ENCODE measurements at regions not wholly inside any gene's neighbourhood (a gene's known extent, or its start where the extent isn't known, plus 50 kb on each side); places are given as distances from the start of the nearest gene placed in this dataset.

DNA sequence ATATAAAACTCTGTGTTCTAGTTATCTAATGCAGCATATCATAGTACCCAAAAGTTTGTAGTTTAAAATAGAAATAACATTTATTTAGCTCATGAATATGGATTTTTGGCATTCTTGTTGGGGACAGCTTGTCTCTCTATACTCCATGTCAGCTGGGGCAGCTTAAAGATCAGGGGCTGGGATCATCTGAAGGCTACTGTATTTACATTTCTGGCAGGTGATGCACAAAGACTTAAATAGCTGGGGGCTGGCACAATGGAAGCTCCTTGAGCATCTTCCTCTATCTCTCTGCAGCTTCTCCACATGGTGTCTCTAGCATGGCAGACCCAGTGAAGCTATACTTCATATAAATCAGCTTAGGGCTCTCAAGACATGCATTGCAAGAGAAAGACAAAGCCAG, 55.6 kb upstream of the DAB1 start:
- ChIA-PET POLR2A (no interaction called here), CTCF (interaction anchor here (0.9 kb wide), 1 partner anchor 48 kb away, joined by 3 read pairs; no protein-coding TSS in a partner anchor)
- Histone ChIP-seq H3K4me1 (ENCODE audit: control insufficient read depth in 1 of 2, insufficient read depth in 2 of 2, low read depth in 1 of 2, low read length in 1 of 2) (peaks cover 0 to 6% of the 10 kb centered on the region in 2 experiments; a peak in 1 of 4 replicates), H3K27me3 (ENCODE audit: insufficient read depth) (no peaks in the 10 kb centered on the region), H3K4me3 (ENCODE audit: low read depth in 2 of 2, low read length in 1 of 2) (no peak overlapping the region), H2AFZ (ENCODE audit: low read depth) (no peak overlapping the region), H3K27ac (ENCODE audit: low read depth in 2 of 2, low read length in 1 of 2) (no peak overlapping the region), H3K9me3 (no peaks in the 10 kb centered on the region), H4K20me1 (ENCODE audit: insufficient read depth) (no peaks in the 10 kb centered on the region), H3K4me2 (no peak overlapping the region), H3K79me2 (ENCODE audit: insufficient read depth) (no peaks in the 10 kb centered on the region), H3F3A (replicated peaks; ENCODE audit: insufficient read depth) (peaks cover 5% of the 10 kb centered on the region), H3K9ac (no peak overlapping the region), H3K9me2 (no peaks in the 10 kb centered on the region), H3K36me3 (replicated peaks in 1 of 2; ENCODE audit: control insufficient read depth in 1 of 2, insufficient read depth in 2 of 2, low read length in 1 of 2) (no peaks in the 10 kb centered on the region)
- DNase-seq, result no peak
- no peak for TF ChIP-seq MXI1 (IDR thresholded peaks at IDR 0.05; ENCODE audit: low read depth, low read length)
- no peak for TF ChIP-seq TCF12 (IDR thresholded peaks at IDR 0.05)
- TF ChIP-seq EP300 (IDR thresholded peaks at IDR 0.05; ENCODE audit: borderline replicate concordance in 1 of 2, low read depth in 1 of 2, low read length in 1 of 2), result no peak
- TF ChIP-seq, protein P1, sequence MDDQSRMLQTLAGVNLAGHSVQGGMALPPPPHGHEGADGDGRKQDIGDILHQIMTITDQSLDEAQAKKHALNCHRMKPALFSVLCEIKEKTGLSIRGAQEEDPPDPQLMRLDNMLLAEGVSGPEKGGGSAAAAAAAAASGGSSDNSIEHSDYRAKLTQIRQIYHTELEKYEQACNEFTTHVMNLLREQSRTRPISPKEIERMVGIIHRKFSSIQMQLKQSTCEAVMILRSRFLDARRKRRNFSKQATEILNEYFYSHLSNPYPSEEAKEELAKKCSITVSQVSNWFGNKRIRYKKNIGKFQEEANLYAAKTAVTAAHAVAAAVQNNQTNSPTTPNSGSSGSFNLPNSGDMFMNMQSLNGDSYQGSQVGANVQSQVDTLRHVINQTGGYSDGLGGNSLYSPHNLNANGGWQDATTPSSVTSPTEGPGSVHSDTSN (IDR thresholded peaks at IDR 0.05), result no peak
- TF ChIP-seq GABPA (IDR thresholded peaks at IDR 0.05; ENCODE audit: low read depth), result no peak

- H4K20me1 ChIP-seq (ENCODE audit: insufficient read depth), result no peaks in the 10 kb centered on the region
- no peaks in the 10 kb centered on the region for H3K79me2 ChIP-seq (ENCODE audit: insufficient read depth)
- ChIA-PET CTCF (no interaction called here), POLR2A (no interaction called here)
- no peaks in the 10 kb centered on the region for H3K27me3 ChIP-seq (ENCODE audit: insufficient read depth)
- H3K27ac ChIP-seq (ENCODE audit: low read depth in 2 of 2, low read length in 1 of 2), result peak overlapping the region in 1 of 2 experiments; percentile 82; a peak in 1 of 4 replicates
- no peak overlapping the region for H3K9ac ChIP-seq
- no peak overlapping the region for H2AFZ ChIP-seq (ENCODE audit: low read depth)
- no peak for DNase-seq
- H3F3A ChIP-seq (replicated peaks; ENCODE audit: insufficient read depth), result peaks cover 16% of the 10 kb centered on the region
- H3K9me3 ChIP-seq, result no peaks in the 10 kb centered on the region
- 88% methylated on average over 4 of the region's 5 CpGs for WGBS (ENCODE audit: low lambda C conversion rate)
- no peak for TF ChIP-seq TEAD4 (IDR thresholded peaks at IDR 0.05; ENCODE audit: borderline replicate concordance, insufficient read depth)
- TF ChIP-seq EP300 (IDR thresholded peaks at IDR 0.05; ENCODE audit: borderline replicate concordance in 1 of 2, low read depth in 1 of 2, low read length in 1 of 2), result no peak
- TF ChIP-seq SMC3 (IDR thresholded peaks at IDR 0.05; ENCODE audit: low read depth, low read length), result no peak
- no peak for TF ChIP-seq SIN3A (IDR thresholded peaks at IDR 0.05; ENCODE audit: borderline replicate concordance, low read depth, low read length)
- no peak for TF ChIP-seq YY1 (IDR thresholded peaks at IDR 0.05; ENCODE audit: low read depth)
- TF ChIP-seq JUND (IDR thresholded peaks at IDR 0.05), result no peak
- no peak for TF ChIP-seq FOXJ3 (CRISPR knock-in tag; IDR thresholded peaks at IDR 0.05)
- peaks cover 3 to 28% of the 10 kb centered on the region in 2 experiments for H3K4me1 ChIP-seq (ENCODE audit: control insufficient read depth in 1 of 2, insufficient read depth in 2 of 2, low read depth in 1 of 2, low read length in 1 of 2)
- H3K4me2 ChIP-seq, result no peak overlapping the region
- no peaks in the 10 kb centered on the region for H3K36me3 ChIP-seq (replicated peaks in 1 of 2; ENCODE audit: control insufficient read depth in 1 of 2, insufficient read depth in 2 of 2, low read length in 1 of 2)
- no peaks in the 10 kb centered on the region for H3K9me2 ChIP-seq
- H3K4me3 ChIP-seq (ENCODE audit: low read depth in 2 of 2, low read length in 1 of 2), result no peak overlapping the region
Measured at GRCh38 chr1:57475366-57475765, 51.5 kb upstream of the DAB1 start.

DNA sequence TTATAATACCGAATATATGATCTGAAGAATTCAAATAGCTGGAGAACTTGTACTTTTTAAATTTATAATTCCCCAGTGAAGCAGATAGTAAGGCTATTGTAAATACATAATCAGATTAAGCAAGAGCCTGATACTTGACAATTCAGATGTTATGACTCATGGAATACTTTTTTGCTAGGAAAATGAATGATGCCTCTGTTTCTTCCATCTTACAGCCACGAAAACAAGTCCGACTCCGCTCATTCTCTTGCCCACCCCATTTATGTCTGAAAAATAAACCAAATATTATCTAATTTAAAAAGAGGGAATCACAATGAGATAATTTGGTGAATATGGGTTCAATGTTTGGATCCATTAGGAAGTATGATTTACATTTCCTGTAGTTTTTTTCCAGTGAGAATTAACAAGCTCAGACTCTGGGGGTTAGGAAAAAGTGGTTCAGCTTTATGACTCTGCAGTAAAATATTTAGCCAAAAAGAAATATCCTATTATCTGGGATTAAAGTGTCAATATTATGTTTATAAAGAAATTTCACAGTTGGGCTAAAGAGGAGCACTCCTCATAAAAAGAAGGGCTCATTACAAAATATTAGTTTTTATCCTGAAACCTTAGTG, 50.4 kb upstream of the DAB1 start:
- Histone ChIP-seq H3K79me2 (ENCODE audit: insufficient read depth) (no peaks in the 10 kb centered on the region), H4K20me1 (ENCODE audit: insufficient read depth) (no peaks in the 10 kb centered on the region), H3K9me3 (no peaks in the 10 kb centered on the region), H3K4me2 (peak overlapping the region; percentile 63), H3K36me3 (replicated peaks in 1 of 2; ENCODE audit: control insufficient read depth in 1 of 2, insufficient read depth in 2 of 2, low read length in 1 of 2) (no peaks in the 10 kb centered on the region), H3K27me3 (ENCODE audit: insufficient read depth) (no peaks in the 10 kb centered on the region), H3K27ac (ENCODE audit: low read depth in 2 of 2, low read length in 1 of 2) (peak overlapping the region; percentile 71 to 82; a peak in 3 of 4 replicates), H3F3A (replicated peaks; ENCODE audit: insufficient read depth) (peaks cover 23% of the 10 kb centered on the region), H3K4me3 (ENCODE audit: low read depth in 2 of 2, low read length in 1 of 2) (peak overlapping the region in 1 of 2 experiments; percentile 27; a peak in 1 of 4 replicates), H3K9ac (peak overlapping the region; percentile 45; the same call in 1 of the 2 replicates), H3K4me1 (ENCODE audit: control insufficient read depth in 1 of 2, insufficient read depth in 2 of 2, low read depth in 1 of 2, low read length in 1 of 2) (peaks cover 5 to 39% of the 10 kb centered on the region in 2 experiments), H3K9me2 (no peaks in the 10 kb centered on the region), H2AFZ (ENCODE audit: low read depth) (peak overlapping the region; percentile 83; the same call in 1 of the 2 replicates)
- ChIA-PET CTCF (no interaction called here), POLR2A (no interaction called here)
- DNase-seq, result no peak
- 5% methylated on average over 4 of the region's 4 CpGs for WGBS (ENCODE audit: low lambda C conversion rate)
- TF ChIP-seq RAD21 (IDR thresholded peaks at IDR 0.05; ENCODE audit: low read length) (no peak), YY1 (IDR thresholded peaks at IDR 0.05; ENCODE audit: low read depth) (0 out of 2 replicates have a peak, but pooled peaks have one; percentile 36), NFIC (IDR thresholded peaks at IDR 0.05; ENCODE audit: borderline replicate concordance) (no peak), RCOR1 (IDR thresholded peaks at IDR 0.05; ENCODE audit: low read length) (no peak), EP300 (IDR thresholded peaks at IDR 0.05; ENCODE audit: borderline replicate concordance in 1 of 2, low read depth in 1 of 2, low read length in 1 of 2) (peak in 1 of 2 experiments; percentile 62; a peak in 1 of 4 replicates), TCF12 (IDR thresholded peaks at IDR 0.05) (peak; percentile 55), NRF1 (IDR thresholded peaks at IDR 0.05; ENCODE audit: low read depth, low read length) (no peak), JUND (IDR thresholded peaks at IDR 0.05) (peak; percentile 81), TEAD4 (IDR thresholded peaks at IDR 0.05; ENCODE audit: borderline replicate concordance, insufficient read depth) (peak; percentile 41; the same call in 1 of the 2 replicates)
- TF ChIP-seq, protein P2, sequence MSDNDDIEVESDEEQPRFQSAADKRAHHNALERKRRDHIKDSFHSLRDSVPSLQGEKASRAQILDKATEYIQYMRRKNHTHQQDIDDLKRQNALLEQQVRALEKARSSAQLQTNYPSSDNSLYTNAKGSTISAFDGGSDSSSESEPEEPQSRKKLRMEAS (IDR thresholded peaks at IDR 0.05; ENCODE audit: low read depth), result no peak
- TF ChIP-seq, protein P3, sequence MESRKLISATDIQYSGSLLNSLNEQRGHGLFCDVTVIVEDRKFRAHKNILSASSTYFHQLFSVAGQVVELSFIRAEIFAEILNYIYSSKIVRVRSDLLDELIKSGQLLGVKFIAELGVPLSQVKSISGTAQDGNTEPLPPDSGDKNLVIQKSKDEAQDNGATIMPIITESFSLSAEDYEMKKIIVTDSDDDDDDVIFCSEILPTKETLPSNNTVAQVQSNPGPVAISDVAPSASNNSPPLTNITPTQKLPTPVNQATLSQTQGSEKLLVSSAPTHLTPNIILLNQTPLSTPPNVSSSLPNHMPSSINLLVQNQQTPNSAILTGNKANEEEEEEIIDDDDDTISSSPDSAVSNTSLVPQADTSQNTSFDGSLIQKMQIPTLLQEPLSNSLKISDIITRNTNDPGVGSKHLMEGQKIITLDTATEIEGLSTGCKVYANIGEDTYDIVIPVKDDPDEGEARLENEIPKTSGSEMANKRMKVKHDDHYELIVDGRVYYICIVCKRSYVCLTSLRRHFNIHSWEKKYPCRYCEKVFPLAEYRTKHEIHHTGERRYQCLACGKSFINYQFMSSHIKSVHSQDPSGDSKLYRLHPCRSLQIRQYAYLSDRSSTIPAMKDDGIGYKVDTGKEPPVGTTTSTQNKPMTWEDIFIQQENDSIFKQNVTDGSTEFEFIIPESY (IDR thresholded peaks at IDR 0.05; ENCODE audit: borderline replicate concordance, low read depth), result no peak
- TF ChIP-seq, protein P1 (IDR thresholded peaks at IDR 0.05), result peak; percentile 85

Data from SK-N-SH (cell line).